ENCODE measurements at regions not wholly inside any gene's neighbourhood (a gene's known extent, or its start where the extent isn't known, plus 50 kb on each side); places are given as distances from the start of the nearest gene placed in this dataset.
A peak's percentile ranks its signal among the peaks of the same experiment; 100 is the strongest.

DNA sequence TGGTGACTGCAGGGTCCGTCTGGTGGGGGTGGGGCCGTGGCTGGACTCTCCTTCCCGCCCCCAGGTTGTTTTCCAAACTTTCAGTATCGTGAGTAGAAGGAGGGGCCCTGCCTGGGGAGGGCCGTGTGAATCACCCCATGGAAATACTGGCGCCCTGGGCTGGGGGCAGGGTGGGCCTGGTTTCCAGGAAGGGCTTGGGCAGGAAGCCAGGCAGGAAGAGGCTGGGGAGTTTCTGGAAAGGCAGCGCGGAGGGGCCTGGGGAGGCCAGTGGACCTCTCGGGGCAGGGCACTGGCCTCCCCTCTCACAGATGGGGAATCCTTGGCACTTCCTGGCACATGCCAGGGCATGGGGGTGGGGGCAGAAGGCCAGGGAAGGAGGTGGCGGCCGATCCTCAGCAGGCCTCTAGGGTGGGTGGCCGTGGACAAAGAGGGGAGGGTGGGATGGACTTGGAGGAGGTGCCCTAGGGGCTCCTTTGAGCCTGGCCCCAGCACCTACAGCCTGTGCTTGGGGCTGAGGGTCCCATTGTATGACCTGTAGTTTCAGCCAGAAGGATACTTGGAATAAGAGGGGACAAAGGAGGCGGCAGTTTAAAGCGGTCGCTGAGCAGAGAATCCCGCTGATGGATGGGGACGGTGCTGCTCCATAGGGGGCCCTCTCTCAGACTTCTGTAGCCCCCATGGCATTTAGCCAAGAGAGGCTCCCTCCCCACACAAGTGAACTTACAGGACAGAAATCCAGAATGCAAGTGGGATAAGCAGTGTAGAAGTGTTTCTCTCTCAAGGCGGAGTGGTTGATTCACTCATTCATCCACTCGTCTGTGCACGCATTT, 56.5 kb upstream of the GATA2 start:
- intact Hi-C loops (cut with DNase I), result no loop called here
- H3K27me3 ChIP-seq, result peaks cover 6% of the 10 kb centered on the region
- H3K36me3 ChIP-seq (replicated peaks in 1 of 2), result no peaks in the 10 kb centered on the region
- H3K27ac ChIP-seq, result peak overlapping the region in 2 of 5 donors; percentile 17 to 72
- WGBS, 4 donors, result 54 to 65% (median 60%) methylated on average over 14 to 20 of the region's 20 CpGs
- no peak for TF ChIP-seq POLR2A (IDR thresholded peaks at IDR 0.05)
- TF ChIP-seq, protein P1, sequence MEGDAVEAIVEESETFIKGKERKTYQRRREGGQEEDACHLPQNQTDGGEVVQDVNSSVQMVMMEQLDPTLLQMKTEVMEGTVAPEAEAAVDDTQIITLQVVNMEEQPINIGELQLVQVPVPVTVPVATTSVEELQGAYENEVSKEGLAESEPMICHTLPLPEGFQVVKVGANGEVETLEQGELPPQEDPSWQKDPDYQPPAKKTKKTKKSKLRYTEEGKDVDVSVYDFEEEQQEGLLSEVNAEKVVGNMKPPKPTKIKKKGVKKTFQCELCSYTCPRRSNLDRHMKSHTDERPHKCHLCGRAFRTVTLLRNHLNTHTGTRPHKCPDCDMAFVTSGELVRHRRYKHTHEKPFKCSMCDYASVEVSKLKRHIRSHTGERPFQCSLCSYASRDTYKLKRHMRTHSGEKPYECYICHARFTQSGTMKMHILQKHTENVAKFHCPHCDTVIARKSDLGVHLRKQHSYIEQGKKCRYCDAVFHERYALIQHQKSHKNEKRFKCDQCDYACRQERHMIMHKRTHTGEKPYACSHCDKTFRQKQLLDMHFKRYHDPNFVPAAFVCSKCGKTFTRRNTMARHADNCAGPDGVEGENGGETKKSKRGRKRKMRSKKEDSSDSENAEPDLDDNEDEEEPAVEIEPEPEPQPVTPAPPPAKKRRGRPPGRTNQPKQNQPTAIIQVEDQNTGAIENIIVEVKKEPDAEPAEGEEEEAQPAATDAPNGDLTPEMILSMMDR (IDR thresholded peaks at IDR 0.05), result no peak
- DNase-seq, result peak; percentile 42 to 74 (median 59)
- H3K4me3 ChIP-seq, result no peak overlapping the region
- H3K9me3 ChIP-seq (replicated peaks in 1 of 3), result no peaks in the 10 kb centered on the region
- no peaks in the 10 kb centered on the region for H3K4me1 ChIP-seq (replicated peaks in 1 of 2)

DNA sequence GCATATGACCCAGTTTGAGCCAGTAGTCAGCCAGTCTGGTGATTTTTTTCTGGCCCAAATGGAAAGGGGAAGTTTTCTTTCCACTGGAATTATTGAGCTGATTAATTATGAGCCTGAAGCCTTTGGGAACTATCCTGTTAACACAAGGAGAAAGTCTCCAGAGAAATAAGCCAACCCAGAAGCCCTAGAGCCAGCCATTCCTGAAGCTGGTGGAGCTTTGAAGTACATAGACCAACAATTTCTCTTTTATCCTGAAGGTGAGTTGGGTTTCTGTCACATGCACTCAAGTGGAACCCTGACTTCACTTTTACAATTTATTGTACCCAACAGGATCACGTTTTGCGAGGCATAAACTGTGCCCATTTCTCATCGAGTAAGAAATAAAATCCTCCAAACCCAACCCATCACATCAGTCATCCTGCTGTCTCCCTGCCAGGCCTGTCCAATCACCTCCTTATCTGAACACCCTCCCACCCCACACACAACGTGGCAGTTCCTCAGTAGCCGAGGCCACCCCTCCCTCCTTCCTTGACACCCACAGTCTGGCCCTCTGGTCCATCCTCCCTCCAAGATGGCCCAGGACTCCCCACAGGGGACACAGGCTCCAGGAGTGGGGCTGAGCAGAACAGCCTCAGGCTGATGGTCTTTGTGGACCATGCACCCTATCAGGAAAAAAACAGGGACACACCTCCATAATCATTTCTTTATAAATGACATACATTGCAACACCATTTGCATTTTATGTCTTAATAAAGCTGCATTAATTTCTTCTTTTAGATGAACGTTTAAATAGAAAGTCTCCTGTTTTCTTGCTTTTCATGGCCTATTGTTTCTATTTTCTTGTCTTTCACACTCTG, 55.7 kb upstream of the GATA2 start:
- peak overlapping the region in 1 of 5 donors; percentile 40 for H3K27ac ChIP-seq
- WGBS, 4 donors, result 51 to 67% (median 58%) methylated on average over 6 of the region's 6 CpGs
- no peaks in the 10 kb centered on the region for H3K9me3 ChIP-seq (replicated peaks in 1 of 3)
- no peak for DNase-seq
- no peak overlapping the region for H3K4me3 ChIP-seq
- no peaks in the 10 kb centered on the region for H3K27me3 ChIP-seq
- intact Hi-C loops (cut with DNase I), result no loop called here
- no peaks in the 10 kb centered on the region for H3K36me3 ChIP-seq (replicated peaks in 1 of 2)
- no peak for TF ChIP-seq POLR2A (IDR thresholded peaks at IDR 0.05)
- TF ChIP-seq, protein P1 (IDR thresholded peaks at IDR 0.05), result no peak
- no peaks in the 10 kb centered on the region for H3K4me1 ChIP-seq (replicated peaks in 1 of 2)

DNA sequence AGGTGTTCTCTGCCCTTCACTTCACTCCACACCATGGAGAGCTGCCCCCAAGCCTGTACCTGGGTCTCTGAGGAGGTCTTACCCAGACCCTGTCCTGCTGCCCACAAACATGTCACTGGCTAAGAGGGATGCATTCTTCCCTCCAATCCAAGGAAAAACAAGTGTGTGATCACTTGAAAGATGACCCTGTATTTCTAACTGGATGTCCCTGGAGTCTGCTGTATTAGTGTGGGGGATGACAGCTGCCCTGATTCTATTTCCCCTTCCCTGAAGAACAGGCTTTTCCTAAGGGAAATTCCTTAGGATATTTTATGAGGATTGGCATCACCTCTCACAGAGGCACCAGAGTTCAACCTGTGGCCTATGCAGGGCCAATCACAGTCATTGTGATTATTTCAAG, 55.0 kb upstream of the GATA2 start:
- Histone ChIP-seq H3K4me3 (no peak overlapping the region), H3K36me3 (replicated peaks in 1 of 2) (no peaks in the 10 kb centered on the region), H3K27ac (peak overlapping the region in 1 of 5 donors; percentile 40), H3K4me1 (replicated peaks in 1 of 2) (no peaks in the 10 kb centered on the region), H3K27me3 (no peaks in the 10 kb centered on the region), H3K9me3 (replicated peaks in 1 of 3) (no peaks in the 10 kb centered on the region)
- intact Hi-C loops (cut with DNase I), result no loop called here
- DNase-seq, result no peak
- TF ChIP-seq, protein P1 (IDR thresholded peaks at IDR 0.05), result no peak
- TF ChIP-seq POLR2A (IDR thresholded peaks at IDR 0.05), result no peak

DNA sequence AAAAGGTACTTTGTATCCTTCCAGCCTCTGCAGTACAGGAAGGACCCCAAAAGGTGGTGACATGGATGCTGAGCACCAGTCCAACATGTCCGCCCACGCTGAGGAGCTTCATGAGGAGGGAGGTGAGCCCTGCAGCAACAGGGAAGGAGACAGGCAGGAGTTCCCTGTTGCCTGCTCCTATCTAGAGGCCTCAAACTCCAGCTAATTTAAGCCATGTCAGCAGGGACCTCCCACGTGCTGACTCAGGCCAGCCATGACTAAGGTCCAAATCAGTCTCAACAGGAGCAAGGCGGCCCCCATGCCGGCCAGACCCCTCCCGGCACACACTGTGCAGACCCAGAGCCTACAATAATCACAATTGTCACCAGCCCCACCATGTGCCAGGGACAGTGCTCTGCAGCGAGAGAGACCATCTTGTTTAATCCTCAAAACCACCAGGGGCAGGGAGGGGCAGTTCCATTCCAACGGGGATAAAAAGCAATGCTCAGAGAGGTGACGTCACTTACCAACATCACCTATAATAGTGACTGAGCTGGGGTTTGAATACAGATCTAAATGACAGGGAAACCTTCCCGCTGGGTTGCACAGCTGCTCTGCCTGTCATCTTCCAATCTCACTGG, 54.5 kb upstream of the GATA2 start:
- DNase-seq, result no peak
- intact Hi-C loops (cut with DNase I), result no loop called here
- WGBS, 4 donors, result 69 to 91% (median 77%) methylated on average over 5 to 10 of the region's 10 CpGs
- peak overlapping the region in 1 of 5 donors; percentile 40 for H3K27ac ChIP-seq
- no peaks in the 10 kb centered on the region for H3K9me3 ChIP-seq (replicated peaks in 1 of 3)
- H3K4me1 ChIP-seq (replicated peaks in 1 of 2), result no peaks in the 10 kb centered on the region
- no peaks in the 10 kb centered on the region for H3K36me3 ChIP-seq (replicated peaks in 1 of 2)
- no peak overlapping the region for H3K4me3 ChIP-seq
- TF ChIP-seq POLR2A (IDR thresholded peaks at IDR 0.05), result no peak
- TF ChIP-seq, protein P1 (IDR thresholded peaks at IDR 0.05), result no peak
- no peaks in the 10 kb centered on the region for H3K27me3 ChIP-seq
